ENCODE measurements at regions not wholly inside any gene's neighbourhood (a gene's known extent, or its start where the extent isn't known, plus 50 kb on each side); places are given as distances from the start of the nearest gene placed in this dataset.

GRCh38 chr16:55941552-55941951 lies 66.4 kb upstream of the CES5A start:
- TF ChIP-seq POLR2AphosphoS5 (IDR thresholded peaks at IDR 0.05; ENCODE audit: low read depth, low read length) (no peak), POLR2A (IDR thresholded peaks at IDR 0.05; ENCODE audit: low read depth, low read length) (no peak), POU2F2 (IDR thresholded peaks at IDR 0.05; ENCODE audit: low read depth, low read length) (no peak), TAF1 (IDR thresholded peaks at IDR 0.05; ENCODE audit: low read depth, low read length) (no peak), PAX5 (IDR thresholded peaks at IDR 0.05; ENCODE audit: insufficient read depth, low read length, severe bottlenecking) (no peak), SPI1 (IDR thresholded peaks at IDR 0.05; ENCODE audit: low read depth, low read length) (no peak)
